ENCODE measurements at regions not wholly inside any gene's neighbourhood (a gene's known extent, or its start where the extent isn't known, plus 50 kb on each side); places are given as distances from the start of the nearest gene placed in this dataset.

- H3K9ac ChIP-seq (ENCODE audit: low read depth, low read length) = no peak overlapping the region
- H3K4me1 ChIP-seq (ENCODE audit: insufficient read depth, low read length) = peaks cover 10% of the 10 kb centered on the region; the same call in 1 of the 2 replicates
- no peaks in the 10 kb centered on the region for H3K36me3 ChIP-seq (ENCODE audit: insufficient read depth, low read length)
- H3K9me3 ChIP-seq (ENCODE audit: control insufficient read depth, insufficient read depth, low read length) = no peaks in the 10 kb centered on the region
These were observed 292.9 kb downstream of the SPRY2 start for GRCh38 chr13:80048030-80048429.

GRCh38 chr13:80047406-80047805, 293.5 kb downstream of the SPRY2 start:
- no peak overlapping the region for H3K9ac ChIP-seq (ENCODE audit: low read depth, low read length)
- H3K9me3 ChIP-seq (ENCODE audit: control insufficient read depth, insufficient read depth, low read length) = no peaks in the 10 kb centered on the region
- peaks cover 10% of the 10 kb centered on the region; the same call in 1 of the 2 replicates for H3K4me1 ChIP-seq (ENCODE audit: insufficient read depth, low read length)
- no peaks in the 10 kb centered on the region for H3K36me3 ChIP-seq (ENCODE audit: insufficient read depth, low read length)

- H3K9ac ChIP-seq (ENCODE audit: low read depth, low read length) = no peak overlapping the region
- no peaks in the 10 kb centered on the region for H3K36me3 ChIP-seq (ENCODE audit: insufficient read depth, low read length)
- no peaks in the 10 kb centered on the region; the same call in 1 of the 2 replicates for H3K4me1 ChIP-seq (ENCODE audit: insufficient read depth, low read length)
- no peaks in the 10 kb centered on the region for H3K9me3 ChIP-seq (ENCODE audit: control insufficient read depth, insufficient read depth, low read length)
These were observed 300.0 kb downstream of the SPRY2 start for GRCh38 chr13:80040981-80041317.

- Histone ChIP-seq H3K36me3 (ENCODE audit: insufficient read depth, low read length) (no peaks in the 10 kb centered on the region), H3K9ac (ENCODE audit: low read depth, low read length) (no peak overlapping the region), H3K9me3 (ENCODE audit: control insufficient read depth, insufficient read depth, low read length) (no peaks in the 10 kb centered on the region), H3K4me1 (ENCODE audit: insufficient read depth, low read length) (no peaks in the 10 kb centered on the region; the same call in 1 of the 2 replicates)
These were observed 300.5 kb downstream of the SPRY2 start for GRCh38 chr13:80040196-80040980.

GRCh38 chr13:80039000-80039399, 301.9 kb downstream of the SPRY2 start:
- Histone ChIP-seq H3K4me1 (ENCODE audit: insufficient read depth, low read length) (no peaks in the 10 kb centered on the region; the same call in 1 of the 2 replicates), H3K9ac (ENCODE audit: low read depth, low read length) (no peak overlapping the region), H3K9me3 (ENCODE audit: control insufficient read depth, insufficient read depth, low read length) (no peaks in the 10 kb centered on the region), H3K36me3 (ENCODE audit: insufficient read depth, low read length) (no peaks in the 10 kb centered on the region)

GRCh38 chr13:80038371-80038770, 302.6 kb downstream of the SPRY2 start:
- H3K36me3 ChIP-seq (ENCODE audit: insufficient read depth, low read length) = no peaks in the 10 kb centered on the region
- H3K9me3 ChIP-seq (ENCODE audit: control insufficient read depth, insufficient read depth, low read length) = no peaks in the 10 kb centered on the region
- H3K4me1 ChIP-seq (ENCODE audit: insufficient read depth, low read length) = no peaks in the 10 kb centered on the region; the same call in 1 of the 2 replicates
- H3K9ac ChIP-seq (ENCODE audit: low read depth, low read length) = no peak overlapping the region

- Histone ChIP-seq H3K9ac (ENCODE audit: low read depth, low read length) (no peak overlapping the region), H3K4me1 (ENCODE audit: insufficient read depth, low read length) (no peaks in the 10 kb centered on the region; the same call in 1 of the 2 replicates), H3K36me3 (ENCODE audit: insufficient read depth, low read length) (no peaks in the 10 kb centered on the region), H3K9me3 (ENCODE audit: control insufficient read depth, insufficient read depth, low read length) (no peaks in the 10 kb centered on the region)
These were observed 303.4 kb downstream of the SPRY2 start for GRCh38 chr13:80037505-80037888.

- H3K4me1 ChIP-seq (ENCODE audit: insufficient read depth, low read length) = no peaks in the 10 kb centered on the region; the same call in 1 of the 2 replicates
- H3K9me3 ChIP-seq (ENCODE audit: control insufficient read depth, insufficient read depth, low read length) = no peaks in the 10 kb centered on the region
- H3K9ac ChIP-seq (ENCODE audit: low read depth, low read length) = no peak overlapping the region
- no peaks in the 10 kb centered on the region for H3K36me3 ChIP-seq (ENCODE audit: insufficient read depth, low read length)
These were observed 304.0 kb downstream of the SPRY2 start for GRCh38 chr13:80036845-80037504.

- Histone ChIP-seq H3K9ac (ENCODE audit: low read depth, low read length) (no peak overlapping the region), H3K36me3 (ENCODE audit: insufficient read depth, low read length) (no peaks in the 10 kb centered on the region), H3K9me3 (ENCODE audit: control insufficient read depth, insufficient read depth, low read length) (no peaks in the 10 kb centered on the region), H3K4me1 (ENCODE audit: insufficient read depth, low read length) (no peaks in the 10 kb centered on the region; the same call in 1 of the 2 replicates)
These were observed 305.8 kb downstream of the SPRY2 start for GRCh38 chr13:80035096-80035495.

GRCh38 chr13:80033951-80034350, 307.0 kb downstream of the SPRY2 start:
- Histone ChIP-seq H3K9me3 (ENCODE audit: control insufficient read depth, insufficient read depth, low read length) (no peaks in the 10 kb centered on the region), H3K4me1 (ENCODE audit: insufficient read depth, low read length) (no peaks in the 10 kb centered on the region; the same call in 1 of the 2 replicates), H3K36me3 (ENCODE audit: insufficient read depth, low read length) (no peaks in the 10 kb centered on the region), H3K9ac (ENCODE audit: low read depth, low read length) (no peak overlapping the region)

GRCh38 chr13:80033286-80033685, 307.6 kb downstream of the SPRY2 start:
- Histone ChIP-seq H3K9me3 (ENCODE audit: control insufficient read depth, insufficient read depth, low read length) (no peaks in the 10 kb centered on the region), H3K9ac (ENCODE audit: low read depth, low read length) (no peak overlapping the region), H3K36me3 (ENCODE audit: insufficient read depth, low read length) (no peaks in the 10 kb centered on the region), H3K4me1 (ENCODE audit: insufficient read depth, low read length) (no peaks in the 10 kb centered on the region; the same call in 1 of the 2 replicates)

- Histone ChIP-seq H3K36me3 (ENCODE audit: insufficient read depth, low read length) (no peaks in the 10 kb centered on the region), H3K9ac (ENCODE audit: low read depth, low read length) (no peak overlapping the region), H3K9me3 (ENCODE audit: control insufficient read depth, insufficient read depth, low read length) (no peaks in the 10 kb centered on the region), H3K4me1 (ENCODE audit: insufficient read depth, low read length) (no peaks in the 10 kb centered on the region)
These were observed 310.4 kb downstream of the SPRY2 start for GRCh38 chr13:80030491-80030890.

- Histone ChIP-seq H3K36me3 (ENCODE audit: insufficient read depth, low read length) (no peaks in the 10 kb centered on the region), H3K9ac (ENCODE audit: low read depth, low read length) (no peak overlapping the region), H3K9me3 (ENCODE audit: control insufficient read depth, insufficient read depth, low read length) (no peaks in the 10 kb centered on the region), H3K4me1 (ENCODE audit: insufficient read depth, low read length) (no peaks in the 10 kb centered on the region)
These were observed 311.8 kb downstream of the SPRY2 start for GRCh38 chr13:80029170-80029569.

- H3K4me1 ChIP-seq (ENCODE audit: insufficient read depth, low read length) = no peaks in the 10 kb centered on the region; the same call in 1 of the 2 replicates
- no peaks in the 10 kb centered on the region for H3K9me3 ChIP-seq (ENCODE audit: control insufficient read depth, insufficient read depth, low read length)
- H3K9ac ChIP-seq (ENCODE audit: low read depth, low read length) = no peak overlapping the region
- H3K36me3 ChIP-seq (ENCODE audit: insufficient read depth, low read length) = no peaks in the 10 kb centered on the region
These were observed 318.8 kb downstream of the SPRY2 start for GRCh38 chr13:80022146-80022545.

GRCh38 chr13:80012251-80012650, 328.7 kb downstream of the SPRY2 start:
- no peaks in the 10 kb centered on the region for H3K36me3 ChIP-seq (ENCODE audit: insufficient read depth, low read length)
- H3K9ac ChIP-seq (ENCODE audit: low read depth, low read length) = no peak overlapping the region
- peaks cover 7% of the 10 kb centered on the region; the same call in 1 of the 2 replicates for H3K9me3 ChIP-seq (ENCODE audit: control insufficient read depth, insufficient read depth, low read length)
- H3K4me1 ChIP-seq (ENCODE audit: insufficient read depth, low read length) = no peaks in the 10 kb centered on the region

All from ES-I3 (cell line).